ENCODE measurements at regions not wholly inside any gene's neighbourhood (a gene's known extent, or its start where the extent isn't known, plus 50 kb on each side); places are given as distances from the start of the nearest gene placed in this dataset.
"Not testable (repeated sequence)": the region's sequence is repeated elsewhere in the genome, so short reads cannot be mapped to it uniquely, and the experiment has no call there.

- DNase-seq = no peak
Observed at GRCh38 chr13:62377838-62378237, 962.2 kb upstream of the PCDH20 start.

- DNase-seq = no peak
Observed at GRCh38 chr13:62375653-62376052, 960.0 kb upstream of the PCDH20 start.

- DNase-seq = no peak
Observed at GRCh38 chr13:62371737-62372136, 956.1 kb upstream of the PCDH20 start.

- DNase-seq = not testable (repeated sequence)
Observed at GRCh38 chr13:62367971-62368370, 952.3 kb upstream of the PCDH20 start.

- DNase-seq = no peak
Observed at GRCh38 chr13:62360609-62361008, 945.0 kb upstream of the PCDH20 start.

GRCh38 chr13:62358646-62358932 is 942.9 kb upstream of the PCDH20 start:
- DNase-seq = no peak

- DNase-seq = peak; percentile 2
Observed at GRCh38 chr13:62357887-62358645, 942.4 kb upstream of the PCDH20 start.

GRCh38 chr13:62356977-62357376 is 941.3 kb upstream of the PCDH20 start:
- DNase-seq = no peak

GRCh38 chr13:62337109-62337880 is 921.6 kb upstream of the PCDH20 start:
- DNase-seq = no peak

DNA sequence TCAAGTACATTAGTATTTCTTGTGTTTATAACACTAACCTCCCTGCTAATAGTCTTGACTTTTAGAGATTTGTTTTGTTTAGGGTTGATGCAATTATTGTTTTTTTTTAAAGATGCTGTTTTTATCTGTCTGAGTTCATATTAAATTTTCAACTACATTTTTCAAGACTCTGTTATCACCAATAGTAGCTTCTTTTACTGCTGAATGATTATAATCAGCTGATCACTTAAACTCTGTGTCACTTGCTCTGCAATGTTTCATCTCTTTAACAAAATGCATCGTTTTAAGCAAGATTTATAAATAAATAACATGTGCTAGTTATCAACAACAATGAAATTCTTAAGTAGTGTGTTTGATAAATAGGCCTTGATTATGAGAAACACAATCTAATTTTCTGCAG is 920.9 kb upstream of the PCDH20 start:
- DNase-seq = no peak

- no peak for DNase-seq
Observed at GRCh38 chr13:62333466-62333865, 917.8 kb upstream of the PCDH20 start.

DNA sequence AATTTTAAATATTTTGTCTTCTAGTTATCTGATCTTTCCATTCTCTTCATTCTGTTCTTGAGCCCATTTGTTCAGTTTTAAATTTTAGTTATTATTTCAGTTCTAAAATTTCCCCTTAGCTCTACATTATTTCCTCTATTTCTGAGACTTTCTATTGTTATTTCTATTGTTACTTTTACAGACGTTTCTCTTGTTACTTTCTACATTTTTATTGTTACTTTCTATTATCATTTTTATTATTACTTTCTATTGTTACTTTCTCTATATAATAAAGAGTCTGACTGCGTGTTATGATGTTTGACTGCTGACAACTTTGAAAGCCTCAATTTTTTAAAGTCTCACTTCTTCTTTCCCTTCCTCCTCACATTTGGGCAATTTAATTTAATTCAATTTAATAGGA is 915.7 kb upstream of the PCDH20 start:
- no peak for DNase-seq

DNA sequence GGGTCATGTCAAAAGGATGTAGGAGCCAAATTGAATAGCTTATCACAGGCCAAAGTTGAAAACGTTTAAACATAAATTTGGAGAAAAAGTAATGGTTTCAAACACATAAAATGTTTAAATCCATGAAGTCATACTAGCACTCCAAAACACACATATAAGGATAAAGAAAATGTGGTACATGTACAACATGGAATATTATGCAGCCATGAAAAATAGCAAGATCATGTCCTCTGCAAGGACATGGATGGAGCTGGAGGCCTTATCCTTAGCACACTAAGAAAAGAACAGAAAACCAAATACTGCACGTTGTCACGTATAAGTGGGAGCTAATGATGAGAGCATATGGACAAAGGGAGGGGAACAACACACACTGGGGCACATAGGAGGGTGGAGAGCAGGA is 911.7 kb upstream of the PCDH20 start:
- DNase-seq = no peak

DNA sequence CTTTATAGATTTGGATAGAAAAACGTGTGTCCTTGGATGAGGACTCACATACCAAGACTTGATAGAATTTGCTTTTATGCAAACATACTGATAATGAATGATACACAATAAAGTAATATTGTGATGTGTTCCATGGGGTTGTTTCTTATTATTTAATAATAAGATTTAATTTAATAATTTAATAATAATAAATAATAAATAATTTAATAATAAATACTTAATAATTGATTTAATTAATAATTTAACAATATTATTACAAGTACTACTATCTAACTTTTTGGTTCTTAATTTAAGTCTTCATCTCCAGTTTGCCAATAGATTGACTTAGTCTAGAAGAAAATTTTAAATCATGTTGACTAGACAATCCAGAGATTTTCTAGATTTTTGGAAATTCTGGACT is 909.2 kb upstream of the PCDH20 start:
- no peak for DNase-seq

DNA sequence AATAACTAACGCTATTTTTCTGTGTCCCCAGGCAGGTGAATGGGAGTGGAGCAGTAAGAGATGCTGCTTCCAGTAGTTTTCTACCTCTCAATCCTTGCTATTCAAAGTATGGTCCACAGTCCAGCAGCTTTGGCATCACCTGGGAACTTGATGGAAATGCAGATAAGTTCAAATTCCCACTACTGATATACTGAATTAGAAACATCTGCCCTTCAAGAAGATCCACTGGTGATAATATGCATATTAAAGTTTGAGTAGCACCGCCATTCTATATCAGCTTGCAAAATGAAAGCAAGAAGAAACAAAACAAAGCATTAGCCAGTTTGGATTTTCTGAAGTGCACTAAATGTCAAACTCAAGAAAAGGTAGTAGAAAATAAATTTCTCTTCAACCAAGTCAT is 906.2 kb upstream of the PCDH20 start:
- DNase-seq = no peak

- DNase-seq = no peak
Observed at GRCh38 chr13:62321139-62321538, 905.5 kb upstream of the PCDH20 start.

DNA sequence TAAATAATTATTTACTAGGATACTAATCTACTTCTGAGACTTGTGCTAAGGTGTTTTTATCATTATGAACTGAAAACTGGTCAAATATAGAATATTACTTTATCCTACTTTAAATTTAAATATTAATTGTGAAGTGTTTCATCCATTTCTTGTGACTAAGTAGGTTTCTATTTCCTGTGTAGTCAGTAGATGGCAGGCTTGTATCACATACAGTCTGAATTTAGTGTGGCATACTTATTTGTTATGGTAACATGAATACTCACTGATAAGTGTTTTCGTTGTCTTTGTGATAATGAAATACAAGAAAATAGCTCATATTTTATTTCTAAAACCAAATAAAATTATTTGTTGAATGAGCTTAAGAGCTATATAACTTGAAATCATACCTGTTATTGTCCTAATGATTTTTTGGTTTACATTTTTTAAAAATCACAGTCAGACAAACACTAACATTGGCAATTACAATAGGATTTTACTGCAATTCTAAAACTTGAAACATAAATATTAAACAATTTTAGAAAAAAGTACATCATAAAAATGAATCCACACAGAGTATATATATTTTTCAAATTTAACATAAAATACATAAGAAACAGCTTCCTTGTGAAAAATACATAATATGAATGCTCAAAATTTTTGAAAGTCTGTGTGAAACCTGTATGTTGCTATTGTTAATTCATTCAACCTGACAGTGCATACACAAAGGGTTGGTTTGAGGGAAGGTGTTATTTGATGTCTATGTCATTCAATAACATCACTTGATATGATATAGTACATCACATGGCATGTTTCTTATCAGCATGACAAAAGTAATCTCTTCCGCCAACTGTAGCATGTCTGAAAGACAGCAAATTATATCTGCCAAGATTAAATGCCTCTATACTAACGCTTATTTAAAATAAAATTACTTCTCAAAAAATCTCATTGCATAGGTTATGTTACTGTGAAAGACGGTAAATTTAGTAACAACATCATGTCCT is 904.8 kb upstream of the PCDH20 start:
- DNase-seq = peak; percentile 50

- DNase-seq = no peak
Observed at GRCh38 chr13:62309904-62310303, 894.3 kb upstream of the PCDH20 start.

- no peak for DNase-seq
Observed at GRCh38 chr13:62305756-62306155, 890.1 kb upstream of the PCDH20 start.

DNA sequence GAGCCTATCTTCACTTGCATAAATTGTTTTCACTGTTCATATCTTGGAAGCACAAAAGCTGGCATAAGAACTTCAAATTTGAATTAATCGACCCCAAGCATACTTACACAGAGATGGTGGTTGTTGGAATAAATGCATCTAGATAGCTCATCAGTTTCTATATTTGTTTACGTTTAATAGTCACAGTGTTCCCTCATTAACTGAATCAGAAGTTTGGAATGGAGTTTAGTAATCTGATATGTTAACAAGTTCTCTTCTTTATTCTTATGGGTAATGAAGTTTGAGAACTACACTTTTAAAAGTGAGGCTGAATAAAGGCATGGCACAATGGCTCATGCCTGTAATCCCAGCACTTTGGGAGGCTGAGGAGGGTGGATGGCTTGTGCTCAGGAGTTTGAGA is 886.7 kb upstream of the PCDH20 start:
- DNase-seq = no peak

- DNase-seq = no peak
Observed at GRCh38 chr13:62299988-62300387, 884.3 kb upstream of the PCDH20 start.

GRCh38 chr13:62296812-62297211 is 881.2 kb upstream of the PCDH20 start:
- DNase-seq = no peak

- no peak for DNase-seq
Observed at GRCh38 chr13:62294244-62294643, 878.6 kb upstream of the PCDH20 start.
